ENCODE measurements at regions not wholly inside any gene's neighbourhood (a gene's known extent, or its start where the extent isn't known, plus 50 kb on each side); places are given as distances from the start of the nearest gene placed in this dataset.

- Histone ChIP-seq H3K27ac (no peak overlapping the region), H3K27me3 (no peaks in the 10 kb centered on the region), H3K9me3 (no peaks in the 10 kb centered on the region), H3K36me3 (no peaks in the 10 kb centered on the region), H3K4me3 (no peak overlapping the region), H3K4me1 (no peaks in the 10 kb centered on the region)
- intact Hi-C loops (cut with DNase I; ENCODE audit: low total_unique reads): no loop called here
- DNase-seq: no peak
- TF ChIP-seq CTCF (IDR thresholded peaks at IDR 0.05): no peak
- TF ChIP-seq POLR2A (IDR thresholded peaks at IDR 0.05): no peak
Measured at GRCh38 chrX:150226223-150226965, 136.7 kb upstream of the MAMLD1 start.

- no peak overlapping the region for H3K4me3 ChIP-seq
- H3K9me3 ChIP-seq: no peaks in the 10 kb centered on the region
- intact Hi-C loops (cut with DNase I; ENCODE audit: low total_unique reads): no loop called here
- no peak for DNase-seq
- TF ChIP-seq POLR2A (IDR thresholded peaks at IDR 0.05): no peak
- TF ChIP-seq CTCF (IDR thresholded peaks at IDR 0.05): no peak
- no peak overlapping the region for H3K27ac ChIP-seq
- no peaks in the 10 kb centered on the region for H3K4me1 ChIP-seq
- no peaks in the 10 kb centered on the region for H3K27me3 ChIP-seq
- H3K36me3 ChIP-seq: no peaks in the 10 kb centered on the region
Measured at GRCh38 chrX:150227321-150227860, 135.7 kb upstream of the MAMLD1 start.

GRCh38 chrX:150227873-150228410 is 135.2 kb upstream of the MAMLD1 start:
- H3K27ac ChIP-seq: no peak overlapping the region
- H3K36me3 ChIP-seq: no peaks in the 10 kb centered on the region
- no peak for TF ChIP-seq POLR2A (IDR thresholded peaks at IDR 0.05)
- TF ChIP-seq CTCF (IDR thresholded peaks at IDR 0.05): no peak
- no peaks in the 10 kb centered on the region for H3K9me3 ChIP-seq
- no peaks in the 10 kb centered on the region for H3K4me1 ChIP-seq
- H3K4me3 ChIP-seq: no peak overlapping the region
- intact Hi-C loops (cut with DNase I; ENCODE audit: low total_unique reads): no loop called here
- no peak for DNase-seq
- no peaks in the 10 kb centered on the region for H3K27me3 ChIP-seq

- no peak for DNase-seq
- no peak for TF ChIP-seq POLR2A (IDR thresholded peaks at IDR 0.05)
- TF ChIP-seq CTCF (IDR thresholded peaks at IDR 0.05): no peak
- intact Hi-C loops (cut with DNase I; ENCODE audit: low total_unique reads): no loop called here
Measured at GRCh38 chrX:150228431-150228830, 134.7 kb upstream of the MAMLD1 start.

GRCh38 chrX:150229030-150229429 is 134.1 kb upstream of the MAMLD1 start:
- Histone ChIP-seq H3K27ac (no peak overlapping the region), H3K36me3 (no peaks in the 10 kb centered on the region), H3K4me1 (no peaks in the 10 kb centered on the region), H3K27me3 (no peaks in the 10 kb centered on the region), H3K9me3 (no peaks in the 10 kb centered on the region), H3K4me3 (no peak overlapping the region)
- no peak for TF ChIP-seq CTCF (IDR thresholded peaks at IDR 0.05)
- no peak for TF ChIP-seq POLR2A (IDR thresholded peaks at IDR 0.05)
- no peak for DNase-seq
- intact Hi-C loops (cut with DNase I; ENCODE audit: low total_unique reads): no loop called here

More at GRCh38 chrX:150228431-150228830, 134.7 kb upstream of the MAMLD1 start:
- Histone ChIP-seq H3K4me1 (no peaks in the 10 kb centered on the region), H3K4me3 (no peak overlapping the region), H3K36me3 (no peaks in the 10 kb centered on the region), H3K27me3 (no peaks in the 10 kb centered on the region), H3K27ac (no peak overlapping the region), H3K9me3 (no peaks in the 10 kb centered on the region)
